CD4-positive, alpha-beta T cell (primary cell): ENCODE measurements at regions not wholly inside any gene's neighbourhood (a gene's known extent, or its start where the extent isn't known, plus 50 kb on each side); places are given as distances from the start of the nearest gene placed in this dataset.

Source experiments
- ATAC-seq: fragments of 200-7000 bp; cut with Tn5 transposase; one replicate; pipeline ENCODE4 v1.10.0; 2022; ENCODE audit warnings: mild to moderate bottlenecking; ENCODE audit not compliant: poor library complexity
- CTCF ChIA-PET: fragments of 350-600 bp; sonication (Branson Sonifier 250); formaldehyde crosslinking; loops from one replicate; lab custom pipeline; 2021; ENCODE audit warnings: antibody characterized with exemption, inconsistent platforms; lab: Charles Lee
- POLR2A ChIA-PET: fragments of 350-600 bp; sonication (Branson Sonifier 250); formaldehyde crosslinking; loops from one replicate; lab custom pipeline; 2021; ENCODE audit warnings: antibody characterized with exemption, inconsistent platforms; lab: Charles Lee
- DNase-seq, 14 experiments: peaks; one replicate each; pipeline ENCODE4 v3.0.0-alpha.2; 2013 to 2020; ENCODE audit warnings: mixed read lengths in 2 of 14
- H3K27ac ChIP-seq, 2 donors: one replicate each; pipeline versions ENCODE4 v1.5.1 to v1.7.0; 2013; ENCODE audit warnings: low read length in 2 of 2, low read depth in 1 of 2, mild to moderate bottlenecking in 1 of 2
- H3K27me3 ChIP-seq, 2 experiments: 1 replicate in 1 of 2; 2 replicates in 1 of 2; pipeline versions ENCODE4 v1.6.1 to v1.7.0; 2013; ENCODE audit warnings: low read length in 2 of 2, control low read depth in 1 of 2, mild to moderate bottlenecking in 1 of 2, moderate library complexity in 1 of 2; ENCODE audit not compliant: insufficient read depth in 2 of 2, control insufficient read depth in 1 of 2
- H3K36me3 ChIP-seq: one replicate; pipeline ENCODE4 v1.6.1; 2013; ENCODE audit warnings: low read length, control low read depth; ENCODE audit not compliant: insufficient read depth
- H3K4me1 ChIP-seq: one replicate; pipeline ENCODE4 v1.6.1; 2013; ENCODE audit warnings: low read length, control low read depth; ENCODE audit not compliant: insufficient read depth
- H3K4me3 ChIP-seq: one replicate; pipeline ENCODE4 v1.5.1; 2013; ENCODE audit warnings: mild to moderate bottlenecking, low read length, moderate library complexity
- H3K9me3 ChIP-seq, 2 experiments: 1 replicate in 1 of 2; 2 replicates in 1 of 2; pipeline versions ENCODE4 v1.6.1 to v1.7.0; 2013; ENCODE audit warnings: low read length in 2 of 2, mild to moderate bottlenecking in 2 of 2, control low read depth in 1 of 2, moderate library complexity in 1 of 2; ENCODE audit not compliant: control insufficient read depth in 1 of 2, insufficient read depth in 1 of 2
- H3K27ac Mint-ChIP-seq: one replicate; pipeline ENCODE4 v1.8.0; 2020; ENCODE audit warnings: mixed read lengths
- H3K27me3 Mint-ChIP-seq: one replicate; pipeline ENCODE4 v1.8.0; 2021; ENCODE audit warnings: mixed read lengths
- H3K36me3 Mint-ChIP-seq: one replicate; pipeline ENCODE4 v1.8.0; 2021; ENCODE audit warnings: low read depth, mixed read lengths
- H3K4me1 Mint-ChIP-seq: one replicate; pipeline ENCODE4 v1.8.0; 2021; ENCODE audit warnings: low read depth, mixed read lengths
- H3K4me3 Mint-ChIP-seq: one replicate; pipeline ENCODE4 v1.8.0; 2020; ENCODE audit warnings: mild to moderate bottlenecking, mixed read lengths
- H3K9me3 Mint-ChIP-seq: one replicate; pipeline ENCODE4 v1.8.0; 2020; ENCODE audit warnings: mixed read lengths
- CTCF ChIP-seq: fragments of 200-600 bp; IDR thresholded peaks from one replicate; pipeline ENCODE4 v1.8.0; 2022; ENCODE audit warnings: antibody characterized with exemption, mild to moderate bottlenecking
- intact Hi-C, 2 experiments: fragments of 100-400 bp; cut with DNase I in 1 of 2; cut with micrococcal nuclease in 1 of 2; formaldehyde crosslinking; loops; one replicate each; pipeline versions ENCODE4 v1.15.1 to v1.9.0; 2023 to 2025; cut with DNase I, micrococcal nuclease

- H3K4me3 Mint-ChIP-seq = no peak overlapping the region
These were observed 61.3 kb upstream of the ARID1B start for GRCh38 chr6:156715839-156716238.

GRCh38 chr6:156713548-156713947 lies 63.6 kb upstream of the ARID1B start:
- TF ChIP-seq CTCF = no peak
- intact Hi-C loops = no loop called here
- H3K9me3 ChIP-seq = no peaks in the 10 kb centered on the region
- Mint-ChIP-seq H3K36me3 (no peaks in the 10 kb centered on the region), H3K9me3 (no peaks in the 10 kb centered on the region), H3K4me3 (no peak overlapping the region), H3K27ac (no peak overlapping the region), H3K4me1 (peaks cover 4% of the 10 kb centered on the region), H3K27me3 (no peaks in the 10 kb centered on the region)
- no peak overlapping the region for H3K4me3 ChIP-seq
- ChIA-PET CTCF (no interaction called here), POLR2A (no interaction called here)
- H3K27ac ChIP-seq = no peak overlapping the region
- no peaks in the 10 kb centered on the region for H3K4me1 ChIP-seq
- no peaks in the 10 kb centered on the region for H3K27me3 ChIP-seq
- DNase-seq (no peak), ATAC-seq (no peak)
- H3K36me3 ChIP-seq = no peaks in the 10 kb centered on the region

More at GRCh38 chr6:156715839-156716238, 61.3 kb upstream of the ARID1B start:
- ChIA-PET CTCF (interaction anchor here (0.6 to 0.7 kb wide), 2 partner anchors 27 to 37 kb away, joined by 3 to 4 read pairs; no protein-coding TSS in a partner anchor), POLR2A (no interaction called here)
- Histone ChIP-seq H3K4me1 (peaks cover 15% of the 10 kb centered on the region), H3K36me3 (no peaks in the 10 kb centered on the region), H3K27me3 (no peaks in the 10 kb centered on the region), H3K9me3 (no peaks in the 10 kb centered on the region), H3K27ac (no peak overlapping the region), H3K4me3 (no peak overlapping the region)
- no peak for DNase-seq
- Mint-ChIP-seq H3K4me1 (peaks cover 21% of the 10 kb centered on the region), H3K9me3 (no peaks in the 10 kb centered on the region), H3K27ac (no peak overlapping the region), H3K36me3 (no peaks in the 10 kb centered on the region), H3K27me3 (no peaks in the 10 kb centered on the region)
- intact Hi-C loops = loop anchor here in 1 of 2 experiments (2.0 kb wide), 1 partner anchor 25 kb away; no protein-coding TSS in a partner anchor
- ATAC-seq = no peak
- no peak for TF ChIP-seq CTCF

- TF ChIP-seq CTCF = no peak
- Mint-ChIP-seq H3K27me3 (peaks cover 9% of the 10 kb centered on the region), H3K36me3 (no peaks in the 10 kb centered on the region), H3K9me3 (no peaks in the 10 kb centered on the region), H3K4me3 (no peak overlapping the region), H3K27ac (no peak overlapping the region), H3K4me1 (no peaks in the 10 kb centered on the region)
- ATAC-seq (no peak), DNase-seq (no peak)
- Histone ChIP-seq H3K27me3 (no peaks in the 10 kb centered on the region), H3K4me3 (no peak overlapping the region), H3K27ac (no peak overlapping the region), H3K4me1 (no peaks in the 10 kb centered on the region), H3K36me3 (no peaks in the 10 kb centered on the region), H3K9me3 (no peaks in the 10 kb centered on the region)
- ChIA-PET POLR2A (no interaction called here), CTCF (no interaction called here)
- intact Hi-C loops = no loop called here
These were observed 66.7 kb upstream of the ARID1B start for GRCh38 chr6:156710479-156710878.
